ENCODE measurements at regions not wholly inside any gene's neighbourhood (a gene's known extent, or its start where the extent isn't known, plus 50 kb on each side); places are given as distances from the start of the nearest gene placed in this dataset.

GRCh38 chr18:28334516-28334915, 157.6 kb upstream of the CDH2 start:
- H2BK20ac ChIP-seq (ENCODE audit: low read depth, low read length, poor library complexity, severe bottlenecking): no peak overlapping the region
- no CpG with 5 or more reads among the region's 1 CpG for WGBS (ENCODE audit: extremely low coverage, insufficient read length, low lambda C conversion rate)
- no peaks in the 10 kb centered on the region for H3K4me1 ChIP-seq (ENCODE audit: insufficient read depth, low read length)
- H3K79me2 ChIP-seq (ENCODE audit: insufficient read depth, low read length): no peaks in the 10 kb centered on the region
- H4K20me1 ChIP-seq (ENCODE audit: control insufficient read depth, insufficient read depth, insufficient read length): no peaks in the 10 kb centered on the region
- H2BK12ac ChIP-seq (ENCODE audit: insufficient read length, low read depth, low read length): no peak overlapping the region
- Mint-ChIP-seq H3K27me3 (ENCODE audit: low read depth) (no peaks in the 10 kb centered on the region), H3K27ac (no peak overlapping the region; a peak in 1 of 7 replicates), H3K4me1 (peaks cover 8 to 10% of the 10 kb centered on the region in 2 experiments), H3K4me3 (no peak overlapping the region), H3K9me3 (no peaks in the 10 kb centered on the region; a peak in 1 of 5 replicates), H3K36me3 (ENCODE audit: insufficient read depth in 1 of 3, low read depth in 3 of 3) (no peaks in the 10 kb centered on the region)
- no peak overlapping the region for H4K8ac ChIP-seq (replicated peaks; ENCODE audit: insufficient read length, low read depth, low read length)
- H3K4me2 ChIP-seq (ENCODE audit: insufficient read depth, insufficient read length, low read length): no peak overlapping the region
- H3K18ac ChIP-seq (ENCODE audit: insufficient read length, low read depth, low read length): no peak overlapping the region
- H3T11ph ChIP-seq (ENCODE audit: low read length): no peak overlapping the region
- no peaks in the 10 kb centered on the region for H3K27me3 ChIP-seq (ENCODE audit: insufficient read depth, low read length)
- DNase-seq: no peak
- H3K14ac ChIP-seq (ENCODE audit: insufficient read depth, low read length): no peak overlapping the region
- H2BK15ac ChIP-seq (ENCODE audit: low read depth, low read length): no peak overlapping the region
- H2BK5ac ChIP-seq (ENCODE audit: insufficient read length, low read length): no peak overlapping the region
- no peak overlapping the region for H3K4ac ChIP-seq (ENCODE audit: low read depth, low read length)
- no peak overlapping the region for H4K91ac ChIP-seq (ENCODE audit: insufficient read length, low read depth, low read length)
- H3K9ac ChIP-seq (ENCODE audit: extremely low read depth, insufficient read length, low read length): no peak overlapping the region
- no peak for TF ChIP-seq CTCF (conservative IDR thresholded peaks at IDR 0.05)
- H3K27ac ChIP-seq (ENCODE audit: insufficient read length, low read depth, low read length): no peak overlapping the region
- H3K23ac ChIP-seq (ENCODE audit: insufficient read length, low read depth, low read length): no peak overlapping the region
- H4K5ac ChIP-seq (ENCODE audit: insufficient read length, low read depth, low read length): no peak overlapping the region
- no peak overlapping the region for H2AK5ac ChIP-seq (ENCODE audit: insufficient read length, low read length)
- no peak overlapping the region for H2AFZ ChIP-seq (ENCODE audit: low read length)
- H3K9me3 ChIP-seq (ENCODE audit: control insufficient read depth, low read depth, low read length): no peaks in the 10 kb centered on the region
- H3K56ac ChIP-seq (ENCODE audit: insufficient read length, low read depth, low read length): no peak overlapping the region
- no peaks in the 10 kb centered on the region for H3K79me1 ChIP-seq (ENCODE audit: insufficient read depth, low read depth, low read length, poor library complexity, severe bottlenecking)
- no peaks in the 10 kb centered on the region for H3K23me2 ChIP-seq (ENCODE audit: insufficient read length, low read depth, low read length, poor library complexity, severe bottlenecking)
- H2BK120ac ChIP-seq (ENCODE audit: low read depth, low read length, poor library complexity, severe bottlenecking): no peak overlapping the region
